Stimulated activated CD4-positive, alpha-beta T cell treated with anti-CD3 and anti-CD28 coated beads, Interleukin-15, amount 100 ng/mL, for 1 hour (primary cell): ENCODE measurements at regions not wholly inside any gene's neighbourhood (a gene's known extent, or its start where the extent isn't known, plus 50 kb on each side); places are given as distances from the start of the nearest gene placed in this dataset.

Experiments
- DNase-seq, 2 donors: peaks; one replicate each; pipeline ENCODE4 v3.0.0-alpha.2; 2020; ENCODE audit warnings: low read depth in 1 of 2, low spot score in 1 of 2

GRCh38 chr2:217529271-217529670, 473.5 kb downstream of the TNS1 start:
- DNase-seq, result no peak

- no peak for DNase-seq
Measured at GRCh38 chr2:217527590-217528202, 475.1 kb downstream of the TNS1 start.

GRCh38 chr2:217525076-217525475, 477.7 kb downstream of the TNS1 start:
- DNase-seq, result no peak

GRCh38 chr2:217523286-217523685, 479.5 kb downstream of the TNS1 start:
- DNase-seq, result no peak

GRCh38 chr2:217521820-217522219, 481.0 kb downstream of the TNS1 start:
- no peak for DNase-seq

GRCh38 chr2:217520356-217521010, 482.3 kb downstream of the TNS1 start:
- DNase-seq, result no peak

GRCh38 chr2:217517402-217517801, 485.4 kb downstream of the TNS1 start:
- no peak for DNase-seq

- DNase-seq, result no peak
Measured at GRCh38 chr2:217515615-217516309, 487.0 kb downstream of the TNS1 start.

- DNase-seq, result no peak
Measured at GRCh38 chr2:217513258-217513657, 489.5 kb downstream of the TNS1 start.

GRCh38 chr2:217512728-217513127, 490.1 kb downstream of the TNS1 start:
- no peak for DNase-seq

GRCh38 chr2:217512259-217512658, 490.5 kb downstream of the TNS1 start:
- no peak for DNase-seq

- no peak for DNase-seq
Measured at GRCh38 chr2:217511850-217512249, 490.9 kb downstream of the TNS1 start.

- DNase-seq, result no peak
Measured at GRCh38 chr2:217510771-217511291, 492.0 kb downstream of the TNS1 start.

GRCh38 chr2:217505303-217505702, 497.5 kb downstream of the TNS1 start:
- no peak for DNase-seq

- no peak for DNase-seq
Measured at GRCh38 chr2:217501887-217502286, 500.9 kb downstream of the TNS1 start.

GRCh38 chr2:217497843-217498377, 504.9 kb downstream of the TNS1 start:
- no peak for DNase-seq

GRCh38 chr2:217494557-217494956, 508.2 kb downstream of the TNS1 start:
- DNase-seq, result no peak

GRCh38 chr2:217491271-217491670, 511.5 kb downstream of the TNS1 start:
- DNase-seq, result no peak

GRCh38 chr2:217489145-217489960, 513.4 kb downstream of the TNS1 start:
- DNase-seq, result no peak

GRCh38 chr2:217484046-217484445, 518.7 kb downstream of the TNS1 start:
- no peak for DNase-seq

GRCh38 chr2:217482056-217482710, 520.6 kb downstream of the TNS1 start:
- no peak for DNase-seq
